Loucy (cell line): ENCODE measurements at regions not wholly inside any gene's neighbourhood (a gene's known extent, or its start where the extent isn't known, plus 50 kb on each side); places are given as distances from the start of the nearest gene placed in this dataset.

Source experiments
- H2AFZ ChIP-seq: fragments of 200-600 bp; sonication (generic); 2 replicates; pipeline ENCODE4 v1.6.0; 2016; ENCODE audit warnings: antibody characterized with exemption, mild to moderate bottlenecking, low read length, moderate library complexity
- H3F3A ChIP-seq: fragments of 200-600 bp; 2 replicates; pipeline ENCODE4 v1.6.0; 2016; ENCODE audit warnings: antibody characterized with exemption, low read depth, mild to moderate bottlenecking
- H3K27me3 ChIP-seq: fragments of 200-600 bp; sonication (generic); 2 replicates; pipeline ENCODE4 v1.6.1; 2014; ENCODE audit warnings: low read length, mild to moderate bottlenecking; ENCODE audit not compliant: insufficient read depth, poor library complexity, severe bottlenecking
- H3K36me3 ChIP-seq: fragments of 200-600 bp; sonication (generic); 2 replicates; pipeline ENCODE4 v1.6.1; 2016; ENCODE audit warnings: low read length; ENCODE audit not compliant: insufficient read depth
- H3K4me1 ChIP-seq: fragments of 200-600 bp; sonication (generic); 2 replicates; pipeline ENCODE4 v1.5.1; 2014; ENCODE audit warnings: low read length, mild to moderate bottlenecking; ENCODE audit not compliant: insufficient read depth, poor library complexity, severe bottlenecking
- H3K4me2 ChIP-seq: fragments of 200-600 bp; sonication (generic); 2 replicates; pipeline ENCODE4 v1.6.0; 2014; ENCODE audit warnings: antibody characterized with exemption, low read length, low read depth, mild to moderate bottlenecking; ENCODE audit not compliant: poor library complexity, severe bottlenecking
- H3K4me3 ChIP-seq: fragments of 200-600 bp; sonication (generic); 2 replicates; pipeline ENCODE4 v1.5.1; 2014; ENCODE audit warnings: low read length, mild to moderate bottlenecking, mixed read lengths; ENCODE audit not compliant: poor library complexity, severe bottlenecking
- H3K79me2 ChIP-seq: fragments of 200-600 bp; sonication (generic); 2 replicates; pipeline ENCODE4 v1.6.1; 2014; ENCODE audit warnings: low read length; ENCODE audit not compliant: insufficient read depth
- H3K9ac ChIP-seq: fragments of 200-600 bp; sonication (generic); 2 replicates; pipeline ENCODE4 v1.6.0; 2014; ENCODE audit warnings: mild to moderate bottlenecking, low read depth, low read length, moderate library complexity; ENCODE audit not compliant: poor library complexity, severe bottlenecking
- H3K9me2 ChIP-seq: fragments of 200-600 bp; sonication (generic); replicated peaks from 2 replicates; pipeline ENCODE4 v1.6.1; 2016; ENCODE audit warnings: low read depth, low read length, mixed read lengths
- H3K9me3 ChIP-seq: fragments of 200-600 bp; sonication (generic); 2 replicates; pipeline ENCODE4 v1.6.1; 2014; ENCODE audit warnings: mild to moderate bottlenecking, antibody characterized with exemption, low read length, low read depth; ENCODE audit not compliant: insufficient read depth
- H4K20me1 ChIP-seq: fragments of 200-600 bp; sonication (generic); 2 replicates; pipeline ENCODE4 v1.6.0; 2014; ENCODE audit warnings: antibody characterized with exemption, low read length, mild to moderate bottlenecking; ENCODE audit not compliant: insufficient read depth, poor library complexity, severe bottlenecking
- EZH2phosphoT487 ChIP-seq: fragments of 200-600 bp; IDR thresholded peaks from 2 replicates; pipeline ENCODE4 v1.6.1; 2018; ENCODE audit warnings: antibody characterized with exemption, mild to moderate bottlenecking, moderate library complexity, borderline replicate concordance
- TF ChIP-seq, protein P1 (sequence below): fragments of 200-600 bp; sonication (generic); conservative IDR thresholded peaks from 2 replicates; pipeline ENCODE4 v1.5.1; 2014; ENCODE audit warnings: mild to moderate bottlenecking, antibody characterized with exemption, low read length

DNA sequence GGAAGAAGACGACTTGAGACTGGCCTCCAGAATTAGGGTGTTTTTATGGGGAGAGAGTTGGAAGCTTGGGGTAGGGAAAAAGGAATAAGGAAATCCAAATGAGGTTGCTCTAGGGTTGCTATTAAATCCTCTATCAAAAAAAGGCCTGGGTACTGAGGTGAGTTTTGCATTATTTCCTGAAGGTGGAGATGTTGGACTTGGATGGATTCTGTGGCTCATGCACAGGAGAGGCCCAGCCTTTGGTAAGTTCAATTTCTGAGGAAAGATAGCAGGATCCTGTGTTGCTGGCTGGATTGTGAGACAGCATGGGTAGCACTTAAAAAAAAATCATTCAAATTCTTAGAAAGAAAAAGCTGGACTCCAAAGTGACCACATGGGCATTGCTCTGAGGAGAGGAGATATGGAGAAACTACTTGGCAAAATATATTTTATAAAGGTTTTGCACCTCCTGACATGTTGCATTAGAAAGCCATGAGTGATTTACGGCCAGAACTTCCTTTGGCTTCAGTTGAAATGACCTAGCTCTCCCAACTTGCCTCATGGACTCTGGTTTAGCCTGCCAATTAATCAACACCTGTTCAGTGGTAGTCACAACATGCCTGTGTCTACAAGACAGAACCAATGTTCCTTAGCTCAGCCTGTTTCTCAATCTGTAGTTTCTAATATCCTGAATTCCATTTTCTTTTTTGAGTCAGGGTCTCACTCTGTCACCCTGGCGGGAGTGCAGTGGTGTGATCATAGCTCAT, 152.1 kb upstream of the RALGAPA2 start:
- Histone ChIP-seq H3K27me3 (no peaks in the 10 kb centered on the region), H3K4me2 (no peak overlapping the region), H3K79me2 (no peaks in the 10 kb centered on the region), H3K4me1 (no peaks in the 10 kb centered on the region), H3K36me3 (no peaks in the 10 kb centered on the region), H3K4me3 (no peak overlapping the region), H3K9ac (no peak overlapping the region), H3K9me2 (no peaks in the 10 kb centered on the region), H3F3A (no peaks in the 10 kb centered on the region), H3K9me3 (no peaks in the 10 kb centered on the region), H4K20me1 (no peaks in the 10 kb centered on the region), H2AFZ (no peak overlapping the region)
- TF ChIP-seq, protein P1, sequence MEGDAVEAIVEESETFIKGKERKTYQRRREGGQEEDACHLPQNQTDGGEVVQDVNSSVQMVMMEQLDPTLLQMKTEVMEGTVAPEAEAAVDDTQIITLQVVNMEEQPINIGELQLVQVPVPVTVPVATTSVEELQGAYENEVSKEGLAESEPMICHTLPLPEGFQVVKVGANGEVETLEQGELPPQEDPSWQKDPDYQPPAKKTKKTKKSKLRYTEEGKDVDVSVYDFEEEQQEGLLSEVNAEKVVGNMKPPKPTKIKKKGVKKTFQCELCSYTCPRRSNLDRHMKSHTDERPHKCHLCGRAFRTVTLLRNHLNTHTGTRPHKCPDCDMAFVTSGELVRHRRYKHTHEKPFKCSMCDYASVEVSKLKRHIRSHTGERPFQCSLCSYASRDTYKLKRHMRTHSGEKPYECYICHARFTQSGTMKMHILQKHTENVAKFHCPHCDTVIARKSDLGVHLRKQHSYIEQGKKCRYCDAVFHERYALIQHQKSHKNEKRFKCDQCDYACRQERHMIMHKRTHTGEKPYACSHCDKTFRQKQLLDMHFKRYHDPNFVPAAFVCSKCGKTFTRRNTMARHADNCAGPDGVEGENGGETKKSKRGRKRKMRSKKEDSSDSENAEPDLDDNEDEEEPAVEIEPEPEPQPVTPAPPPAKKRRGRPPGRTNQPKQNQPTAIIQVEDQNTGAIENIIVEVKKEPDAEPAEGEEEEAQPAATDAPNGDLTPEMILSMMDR: peak; percentile 72
- TF ChIP-seq EZH2phosphoT487: no peak

DNA sequence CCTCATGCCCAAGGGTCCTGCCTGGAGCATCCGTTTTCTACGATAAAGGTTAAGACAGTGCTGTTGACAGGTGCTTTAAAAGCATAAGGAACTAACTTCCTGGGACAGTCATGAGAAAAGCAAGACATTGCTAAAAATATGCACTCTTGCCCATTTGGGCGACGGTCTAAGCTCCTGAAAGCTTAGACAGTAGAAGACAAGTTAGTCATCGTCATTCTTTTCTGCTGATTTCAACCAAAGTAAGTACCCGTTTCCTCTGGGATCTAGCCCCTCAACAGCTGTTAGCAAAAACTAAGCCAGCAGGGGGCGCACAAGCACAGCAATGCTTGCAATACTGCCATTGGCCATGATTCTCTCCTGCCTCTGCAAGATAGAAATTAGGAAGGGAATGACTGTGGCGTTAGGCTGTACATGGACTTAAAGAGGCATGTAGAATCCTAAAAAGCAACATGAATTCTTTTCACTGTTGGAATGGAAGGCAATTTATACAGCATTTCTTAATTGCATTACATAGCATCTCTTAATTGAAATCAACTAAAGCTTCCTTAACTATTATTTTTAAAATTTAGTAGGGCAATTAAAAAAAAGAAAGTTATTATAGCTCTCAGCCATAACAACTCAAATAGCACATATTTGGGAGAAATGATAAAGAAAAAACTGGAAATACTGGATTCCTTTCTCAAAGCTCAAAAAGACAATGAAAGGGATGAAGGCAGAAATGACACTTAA, 147.8 kb upstream of the RALGAPA2 start:
- Histone ChIP-seq H3K79me2 (no peaks in the 10 kb centered on the region), H3K4me2 (no peak overlapping the region), H3K4me1 (no peaks in the 10 kb centered on the region), H3K9me3 (no peaks in the 10 kb centered on the region), H4K20me1 (no peaks in the 10 kb centered on the region), H3K9ac (no peak overlapping the region), H3K4me3 (no peak overlapping the region), H3K27me3 (no peaks in the 10 kb centered on the region), H2AFZ (no peak overlapping the region), H3F3A (no peaks in the 10 kb centered on the region), H3K9me2 (no peaks in the 10 kb centered on the region), H3K36me3 (no peaks in the 10 kb centered on the region)
- TF ChIP-seq, protein P1: peak; percentile 99
- TF ChIP-seq EZH2phosphoT487: no peak

DNA sequence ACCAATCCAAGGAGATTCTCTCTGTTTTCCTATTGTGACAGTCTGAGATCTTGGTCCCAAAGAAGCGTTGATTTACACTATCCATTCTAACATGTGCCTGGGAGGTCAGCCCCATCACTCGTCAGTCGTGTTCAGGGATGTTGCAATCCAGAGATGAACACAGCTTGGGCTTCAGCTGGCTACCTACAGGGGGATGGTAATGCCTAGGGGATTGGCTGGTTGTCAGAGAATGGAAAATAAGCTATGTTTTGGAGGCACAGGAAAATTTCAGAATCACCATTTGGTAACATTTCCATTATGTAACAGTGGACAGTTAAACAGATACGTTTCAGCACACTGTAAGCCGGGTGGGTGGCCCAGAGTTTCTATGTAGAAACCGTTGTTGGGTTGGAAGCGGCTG, 147.1 kb upstream of the RALGAPA2 start:
- Histone ChIP-seq H3K79me2 (no peaks in the 10 kb centered on the region), H3K4me1 (no peaks in the 10 kb centered on the region), H3K9ac (no peak overlapping the region), H3F3A (no peaks in the 10 kb centered on the region), H3K4me3 (no peak overlapping the region), H3K9me3 (no peaks in the 10 kb centered on the region), H4K20me1 (no peaks in the 10 kb centered on the region), H3K4me2 (no peak overlapping the region), H2AFZ (no peak overlapping the region), H3K9me2 (no peaks in the 10 kb centered on the region), H3K36me3 (no peaks in the 10 kb centered on the region), H3K27me3 (no peaks in the 10 kb centered on the region)
- TF ChIP-seq, protein P1: no peak
- TF ChIP-seq EZH2phosphoT487: no peak
